ENCODE measurements at regions not wholly inside any gene's neighbourhood (a gene's known extent, or its start where the extent isn't known, plus 50 kb on each side); places are given as distances from the start of the nearest gene placed in this dataset.

DNA sequence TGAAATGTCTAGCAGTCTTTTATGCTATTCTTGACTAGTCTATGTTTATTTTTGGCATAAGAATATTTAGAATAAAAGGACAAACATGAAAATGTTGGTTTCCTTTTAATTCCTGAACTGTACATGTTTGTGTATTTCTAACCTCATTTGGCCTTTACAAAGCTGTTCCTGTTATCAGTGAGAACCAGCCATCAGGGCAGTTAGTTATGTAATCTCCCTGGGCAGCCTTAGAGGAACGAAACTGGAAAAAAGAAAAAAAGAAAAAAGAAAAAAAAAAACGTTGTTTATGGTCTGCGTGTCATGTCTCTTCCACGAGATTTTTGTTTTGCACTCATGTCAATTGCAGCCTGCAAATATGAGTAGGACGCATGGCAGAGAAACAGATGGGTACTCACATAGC, 193.7 kb downstream of the MAGEB5 start:
- TF ChIP-seq CTCF (IDR thresholded peaks at IDR 0.05; ENCODE audit: insufficient read depth, low read depth, low read length), result no peak
- no peak overlapping the region for H3K4me3 ChIP-seq (ENCODE audit: low read depth, low read length)
- no peak for DNase-seq (ENCODE audit: low read depth)

DNA sequence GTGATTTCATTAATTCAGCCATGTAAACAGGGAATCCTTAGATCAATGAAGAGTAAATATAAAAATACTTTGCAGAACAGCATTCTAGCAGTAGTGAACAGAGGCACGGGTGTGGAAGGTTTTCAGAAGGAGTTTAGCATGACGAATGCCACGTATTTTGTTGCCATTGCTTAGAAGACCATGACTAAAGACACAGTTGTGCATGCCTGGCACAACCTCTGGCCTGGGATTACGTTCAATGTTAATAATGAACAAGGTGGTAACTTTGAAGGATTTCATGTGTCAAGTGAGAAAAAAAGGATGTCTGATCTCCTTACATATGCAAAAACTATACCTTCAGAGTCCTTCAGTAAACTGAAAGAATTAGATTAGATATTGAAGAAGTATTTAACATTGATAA, 171.9 kb downstream of the MAGEB5 start:
- DNase-seq (ENCODE audit: low read depth), result no peak
- H3K4me3 ChIP-seq (ENCODE audit: low read depth, low read length), result no peak overlapping the region
- TF ChIP-seq CTCF (IDR thresholded peaks at IDR 0.05; ENCODE audit: insufficient read depth, low read depth, low read length), result no peak

DNA sequence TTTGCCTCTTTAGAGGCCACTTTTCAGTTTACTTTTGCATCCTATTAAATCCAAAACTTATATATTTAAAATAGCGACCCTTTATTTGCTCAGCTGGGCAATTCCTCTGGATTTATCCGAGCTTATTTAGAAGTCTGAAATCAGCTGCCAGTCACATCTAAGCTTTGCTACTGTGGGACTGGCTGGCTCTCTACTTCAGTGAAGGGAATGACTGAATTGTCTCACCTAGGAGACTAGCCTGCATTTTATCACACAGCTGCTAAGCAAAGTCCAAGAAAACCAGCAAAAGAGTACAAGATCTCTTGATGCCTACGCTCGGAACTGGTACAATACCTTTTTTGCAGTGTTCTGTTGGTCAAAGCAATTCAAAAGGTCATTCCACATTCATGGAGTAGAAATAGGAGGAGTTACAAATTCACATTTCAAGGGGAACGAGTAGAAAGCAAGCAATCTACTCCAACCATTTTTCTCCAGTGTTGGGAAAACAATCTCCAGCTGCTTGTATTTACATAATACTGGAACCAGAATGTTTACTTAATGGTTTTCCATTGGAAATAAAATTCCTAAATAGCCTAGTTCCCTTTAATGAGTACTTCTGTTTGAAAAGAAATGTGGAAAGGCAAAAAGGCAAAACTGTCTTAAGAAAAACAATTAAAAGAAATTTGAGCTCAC, 160.2 kb downstream of the MAGEB5 start:
- no peak overlapping the region for H3K4me3 ChIP-seq (ENCODE audit: low read depth, low read length)
- no peak for DNase-seq (ENCODE audit: low read depth)
- TF ChIP-seq CTCF (IDR thresholded peaks at IDR 0.05; ENCODE audit: insufficient read depth, low read depth, low read length), result no peak

DNA sequence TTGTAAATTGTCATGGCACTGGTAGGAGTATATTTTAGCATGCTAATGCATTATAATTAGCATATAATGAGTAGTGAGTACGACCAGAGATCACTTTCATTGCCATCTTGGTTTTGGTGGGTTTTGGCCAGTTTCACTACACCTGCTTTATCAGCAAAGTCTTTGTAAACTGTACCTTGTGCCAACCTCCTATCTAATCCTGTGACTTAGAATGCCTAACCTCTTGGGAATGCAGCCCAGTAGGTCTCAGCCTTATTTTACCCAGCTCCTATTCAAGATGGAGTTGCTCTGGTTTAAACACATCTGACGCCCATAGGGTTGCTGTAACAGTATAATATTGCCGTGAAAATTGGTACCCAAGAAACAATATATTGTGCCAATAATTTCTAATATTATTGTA, 159.4 kb downstream of the MAGEB5 start:
- no peak for DNase-seq (ENCODE audit: low read depth)
- H3K4me3 ChIP-seq (ENCODE audit: low read depth, low read length), result no peak overlapping the region
- TF ChIP-seq CTCF (IDR thresholded peaks at IDR 0.05; ENCODE audit: insufficient read depth, low read depth, low read length), result no peak

GRCh38 chrX:26373829-26374228, 157.9 kb downstream of the MAGEB5 start:
- TF ChIP-seq CTCF (IDR thresholded peaks at IDR 0.05; ENCODE audit: insufficient read depth, low read depth, low read length), result no peak
- no peak for DNase-seq (ENCODE audit: low read depth)
- no peak overlapping the region for H3K4me3 ChIP-seq (ENCODE audit: low read depth, low read length)

GRCh38 chrX:26352891-26353430, 137.0 kb downstream of the MAGEB5 start:
- no peak for TF ChIP-seq CTCF (IDR thresholded peaks at IDR 0.05; ENCODE audit: insufficient read depth, low read depth, low read length)
- H3K4me3 ChIP-seq (ENCODE audit: low read depth, low read length), result no peak overlapping the region
- DNase-seq (ENCODE audit: low read depth), result no peak

- TF ChIP-seq CTCF (IDR thresholded peaks at IDR 0.05; ENCODE audit: insufficient read depth, low read depth, low read length), result no peak
- DNase-seq (ENCODE audit: low read depth), result no peak
- H3K4me3 ChIP-seq (ENCODE audit: low read depth, low read length), result no peak overlapping the region
Measured at GRCh38 chrX:26347171-26347570, 131.2 kb downstream of the MAGEB5 start.
